Tongue (tissue), 1 donor: ENCODE measurements at regions not wholly inside any gene's neighbourhood (a gene's known extent, or its start where the extent isn't known, plus 50 kb on each side); places are given as distances from the start of the nearest gene placed in this dataset.

Experiments
- DNase-seq: peaks from one replicate; pipeline ENCODE4 v3.0.0-alpha.2; 2015

- no peak for DNase-seq
Observed at GRCh38 chr14:97527993-97528392, 730.8 kb downstream of the VRK1 start.

GRCh38 chr14:97532052-97532451 lies 734.9 kb downstream of the VRK1 start:
- DNase-seq, result no peak

- DNase-seq, result no peak
Observed at GRCh38 chr14:97536421-97536820, 739.2 kb downstream of the VRK1 start.

GRCh38 chr14:97538749-97539410 lies 741.7 kb downstream of the VRK1 start:
- DNase-seq, result no peak

- DNase-seq, result peak; percentile 33
Observed at GRCh38 chr14:97539411-97539795, 742.2 kb downstream of the VRK1 start.

- DNase-seq, result no peak
Observed at GRCh38 chr14:97539884-97540283, 742.7 kb downstream of the VRK1 start.

- no peak for DNase-seq
Observed at GRCh38 chr14:97543221-97543620, 746.0 kb downstream of the VRK1 start.

- no peak for DNase-seq
Observed at GRCh38 chr14:97543816-97544215, 746.6 kb downstream of the VRK1 start.

- no peak for DNase-seq
Observed at GRCh38 chr14:97544571-97544970, 747.4 kb downstream of the VRK1 start.

- no peak for DNase-seq
Observed at GRCh38 chr14:97546491-97547230, 749.5 kb downstream of the VRK1 start.

GRCh38 chr14:97550463-97550862 lies 753.3 kb downstream of the VRK1 start:
- DNase-seq, result no peak

GRCh38 chr14:97554597-97554996 lies 757.4 kb downstream of the VRK1 start:
- DNase-seq, result no peak

- DNase-seq, result no peak
Observed at GRCh38 chr14:97564334-97564733, 767.2 kb downstream of the VRK1 start.

- DNase-seq, result no peak
Observed at GRCh38 chr14:97571201-97571600, 774.0 kb downstream of the VRK1 start.

GRCh38 chr14:97571866-97572555 lies 774.8 kb downstream of the VRK1 start:
- DNase-seq, result no peak

- no peak for DNase-seq
Observed at GRCh38 chr14:97572583-97573458, 775.6 kb downstream of the VRK1 start.

- no peak for DNase-seq
Observed at GRCh38 chr14:97575677-97576076, 778.5 kb downstream of the VRK1 start.

GRCh38 chr14:97578982-97579548 lies 781.9 kb downstream of the VRK1 start:
- DNase-seq, result no peak

GRCh38 chr14:97581016-97581415 lies 783.8 kb downstream of the VRK1 start:
- DNase-seq, result peak; percentile 38

GRCh38 chr14:97582022-97582421 lies 784.8 kb downstream of the VRK1 start:
- no peak for DNase-seq

GRCh38 chr14:97584528-97584927 lies 787.3 kb downstream of the VRK1 start:
- no peak for DNase-seq

- DNase-seq, result no peak
Observed at GRCh38 chr14:97592341-97592980, 795.3 kb downstream of the VRK1 start.
